GM23248 (cell line): ENCODE measurements at regions not wholly inside any gene's neighbourhood (a gene's known extent, or its start where the extent isn't known, plus 50 kb on each side); places are given as distances from the start of the nearest gene placed in this dataset.

Source experiments
- DNase-seq: peaks from one replicate; pipeline ENCODE4 v3.0.0-alpha.2; 2015
- H2AFZ ChIP-seq: fragments of 200-600 bp; sonication (generic); 2 replicates; pipeline ENCODE4 v1.6.1; 2016; ENCODE audit warnings: antibody characterized with exemption
- H3F3A ChIP-seq: fragments of 200-600 bp; sonication (generic); 2 replicates; pipeline ENCODE4 v1.6.1; 2016; ENCODE audit warnings: mild to moderate bottlenecking, antibody characterized with exemption, mixed run types; ENCODE audit not compliant: insufficient read depth
- H3K27ac ChIP-seq: fragments of 200-600 bp; sonication (generic); 2 replicates; pipeline ENCODE4 v1.5.1; 2016; ENCODE audit warnings: mild to moderate bottlenecking
- H3K27me3 ChIP-seq: fragments of 200-600 bp; sonication (generic); replicated peaks from 2 replicates; pipeline ENCODE4 v1.6.1; 2016; ENCODE audit warnings: mild to moderate bottlenecking; ENCODE audit not compliant: insufficient read depth
- H3K36me3 ChIP-seq: fragments of 200-600 bp; sonication (generic); 2 replicates; pipeline ENCODE4 v1.6.1; 2016; ENCODE audit warnings: low read depth, mild to moderate bottlenecking
- H3K4me1 ChIP-seq: fragments of 200-600 bp; sonication (generic); 2 replicates; pipeline ENCODE4 v1.6.1; 2016; ENCODE audit warnings: mild to moderate bottlenecking; ENCODE audit not compliant: insufficient read depth
- H3K4me2 ChIP-seq: fragments of 200-600 bp; sonication (generic); one replicate; pipeline ENCODE4 v1.6.1; 2016; ENCODE audit warnings: mild to moderate bottlenecking; ENCODE audit not compliant: unreplicated experiment
- H3K4me3 ChIP-seq: fragments of 200-600 bp; sonication (generic); 2 replicates; pipeline ENCODE4 v1.5.1; 2016; ENCODE audit warnings: mild to moderate bottlenecking
- H3K79me2 ChIP-seq: fragments of 200-600 bp; sonication (generic); 2 replicates; pipeline ENCODE4 v1.6.1; 2016; ENCODE audit warnings: mild to moderate bottlenecking; ENCODE audit not compliant: insufficient read depth
- H3K9ac ChIP-seq: fragments of 200-600 bp; sonication (generic); 2 replicates; pipeline ENCODE4 v1.6.1; 2016; ENCODE audit warnings: mild to moderate bottlenecking
- H3K9me2 ChIP-seq: fragments of 200-600 bp; sonication (generic); 2 replicates; pipeline ENCODE4 v1.6.1; 2016; ENCODE audit warnings: mixed run types, mild to moderate bottlenecking, moderate library complexity; ENCODE audit not compliant: insufficient read depth
- H3K9me3 ChIP-seq: fragments of 200-600 bp; sonication (generic); one replicate; pipeline ENCODE4 v1.6.1; 2017; ENCODE audit warnings: low read depth
- H4K20me1 ChIP-seq: fragments of 200-600 bp; sonication (generic); 2 replicates; pipeline ENCODE4 v1.6.0; 2016; ENCODE audit not compliant: insufficient read depth
- EZH2 ChIP-seq: fragments of 200-600 bp; sonication (generic); IDR thresholded peaks from 2 replicates; pipeline ENCODE4 v1.6.1; 2018; ENCODE audit warnings: antibody characterized with exemption, mild to moderate bottlenecking; ENCODE audit not compliant: insufficient read depth, poor library complexity, severe bottlenecking
- EZH2phosphoT487 ChIP-seq: fragments of 200-600 bp; sonication (generic); IDR thresholded peaks from 2 replicates; pipeline ENCODE4 v1.6.1; 2018; ENCODE audit warnings: antibody characterized with exemption, moderate library complexity, mild to moderate bottlenecking, low read depth; ENCODE audit not compliant: insufficient read depth
- WGBS, 2 experiments: methylation state at CpG; one replicate each; pipeline ENCODE4 v1.1.6; 2015 to 2017; ENCODE audit warnings: low lambda C conversion rate in 2 of 2, low coverage in 1 of 2; ENCODE audit errors: missing lambda C conversion rate in 2 of 2; 5-methylcytosine and 5-hydroxymethylcytosine counted together
- in situ Hi-C: fragments of 300-500 bp; cut with MboI; formaldehyde crosslinking; loops from 2 replicates; pipeline ENCODE4 v1.15.0; 2020

GRCh38 chr6:71468841-71469700, 180.5 kb downstream of the OGFRL1 start:
- H3K79me2 ChIP-seq = no peaks in the 10 kb centered on the region
- H3K27ac ChIP-seq = peak overlapping the region; percentile 78
- peak overlapping the region; percentile 64 for H2AFZ ChIP-seq
- 34% methylated on average over 7 of the region's 7 CpGs for WGBS, 2 experiments
- H3K36me3 ChIP-seq = no peaks in the 10 kb centered on the region
- H3K4me1 ChIP-seq = peaks cover 26% of the 10 kb centered on the region
- no peak for TF ChIP-seq EZH2
- TF ChIP-seq EZH2phosphoT487 = no peak
- no peaks in the 10 kb centered on the region for H3K9me2 ChIP-seq
- peak; percentile 92 for DNase-seq
- H3K27me3 ChIP-seq = no peaks in the 10 kb centered on the region
- peaks cover 9% of the 10 kb centered on the region for H3K9me3 ChIP-seq
- H3K4me2 ChIP-seq = peak overlapping the region; percentile 76
- H3F3A ChIP-seq = peaks cover 23% of the 10 kb centered on the region
- in situ Hi-C loops = no loop called here
- H3K9ac ChIP-seq = peak overlapping the region; percentile 49
- peak overlapping the region; percentile 58 for H3K4me3 ChIP-seq
- no peaks in the 10 kb centered on the region for H4K20me1 ChIP-seq

DNA sequence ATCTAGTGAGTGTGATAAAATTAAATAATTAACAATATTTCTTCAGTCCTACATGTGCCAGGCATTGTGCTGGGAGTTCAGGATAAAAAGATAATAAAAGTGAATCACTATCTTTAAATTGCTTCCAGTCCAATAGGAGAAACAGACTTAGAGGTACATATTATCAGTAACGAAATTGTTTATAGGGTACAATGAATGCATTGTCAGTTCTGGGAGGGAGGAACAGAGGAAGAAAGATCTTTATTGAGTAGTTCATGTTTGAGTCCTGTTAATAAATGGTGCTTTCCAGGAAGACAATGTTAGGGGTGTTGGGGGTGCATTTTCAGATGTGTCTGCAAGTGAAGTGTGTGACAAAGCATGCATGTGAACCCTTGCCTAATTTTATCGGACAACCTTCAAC, 183.1 kb downstream of the OGFRL1 start:
- DNase-seq = no peak
- Histone ChIP-seq H3K79me2 (no peaks in the 10 kb centered on the region), H3K36me3 (no peaks in the 10 kb centered on the region), H3K4me2 (no peak overlapping the region), H3K9ac (no peak overlapping the region), H3K4me1 (peaks cover 38% of the 10 kb centered on the region), H2AFZ (no peak overlapping the region), H3K4me3 (no peak overlapping the region), H3F3A (peaks cover 27% of the 10 kb centered on the region), H3K27me3 (no peaks in the 10 kb centered on the region), H3K9me2 (no peaks in the 10 kb centered on the region), H3K27ac (no peak overlapping the region), H3K9me3 (no peaks in the 10 kb centered on the region), H4K20me1 (no peaks in the 10 kb centered on the region)
- in situ Hi-C loops = no loop called here
- TF ChIP-seq EZH2phosphoT487 (no peak), EZH2 (no peak)
- 96 to 98% methylated on average over 2 of the region's 2 CpGs for WGBS, 2 experiments

GRCh38 chr6:71473926-71474325, 185.3 kb downstream of the OGFRL1 start:
- Histone ChIP-seq H3K9me3 (no peaks in the 10 kb centered on the region), H3K4me1 (peaks cover 44% of the 10 kb centered on the region), H3K27me3 (no peaks in the 10 kb centered on the region), H3K27ac (peak overlapping the region; percentile 25), H3K36me3 (no peaks in the 10 kb centered on the region), H3K79me2 (no peaks in the 10 kb centered on the region), H3K4me2 (peak overlapping the region; percentile 10), H3K4me3 (no peak overlapping the region), H3F3A (peaks cover 27% of the 10 kb centered on the region), H2AFZ (no peak overlapping the region), H3K9ac (no peak overlapping the region), H4K20me1 (no peaks in the 10 kb centered on the region), H3K9me2 (no peaks in the 10 kb centered on the region)
- 6% methylated on average over 2 of the region's 2 CpGs for WGBS, 2 experiments
- TF ChIP-seq EZH2phosphoT487 (no peak), EZH2 (no peak)
- DNase-seq = peak; percentile 93
- in situ Hi-C loops = no loop called here

GRCh38 chr6:71474942-71475341, 186.3 kb downstream of the OGFRL1 start:
- no peak for DNase-seq
- TF ChIP-seq EZH2phosphoT487 (no peak), EZH2 (no peak)
- no peaks in the 10 kb centered on the region for H3K27me3 ChIP-seq
- H4K20me1 ChIP-seq = no peaks in the 10 kb centered on the region
- 29% methylated on average over 1 of the region's 1 CpG for WGBS, 2 experiments
- peaks cover 46% of the 10 kb centered on the region for H3K4me1 ChIP-seq
- no peak overlapping the region for H3K9ac ChIP-seq
- H3K79me2 ChIP-seq = no peaks in the 10 kb centered on the region
- H3K36me3 ChIP-seq = no peaks in the 10 kb centered on the region
- H3K9me2 ChIP-seq = no peaks in the 10 kb centered on the region
- H3K4me2 ChIP-seq = no peak overlapping the region
- in situ Hi-C loops = no loop called here
- peaks cover 28% of the 10 kb centered on the region for H3F3A ChIP-seq
- H3K27ac ChIP-seq = no peak overlapping the region
- no peaks in the 10 kb centered on the region for H3K9me3 ChIP-seq
- no peak overlapping the region for H2AFZ ChIP-seq
- no peak overlapping the region for H3K4me3 ChIP-seq
